RWPE1 (cell line): ENCODE measurements at regions not wholly inside any gene's neighbourhood (a gene's known extent, or its start where the extent isn't known, plus 50 kb on each side); places are given as distances from the start of the nearest gene placed in this dataset.
A peak's percentile ranks its signal among the peaks of the same experiment; 100 is the strongest.

Experiments used
- CTCF ChIA-PET: fragments of 350-600 bp; sonication (Branson Sonifier 250); formaldehyde crosslinking; extraction: SDS; loops from one replicate; lab custom pipeline; 2021; lab: Yijun Ruan, JAX
- POLR2A ChIA-PET: fragments of 400-600 bp; formaldehyde crosslinking; extraction: SDS; loops from one replicate; lab custom pipeline; 2020; ENCODE audit warnings: antibody characterized with exemption; ENCODE audit not compliant: low non-redundant PET; lab: Yijun Ruan, JAX
- DNase-seq: peaks from one replicate; pipeline ENCODE4 v3.0.0; 2012; ENCODE audit warnings: low spot score
- H3K27ac ChIP-seq: fragments of 450-650 bp; 2 replicates; pipeline ENCODE4 v1.5.1; 2017
- CTCF ChIP-seq: fragments of 450-650 bp; conservative IDR thresholded peaks from 2 replicates; pipeline ENCODE4 v1.5.1; 2017; ENCODE audit warnings: low read depth, mild to moderate bottlenecking

- POLR2A ChIA-PET = no interaction called here
- CTCF ChIA-PET = no interaction called here
- no peak for TF ChIP-seq CTCF
- H3K27ac ChIP-seq = no peak overlapping the region
- no peak for DNase-seq
Measured at GRCh38 chr12:87794854-87795253, 234.3 kb downstream of the C12orf50 start.

- no peak overlapping the region for H3K27ac ChIP-seq
- TF ChIP-seq CTCF = no peak
- no peak for DNase-seq
- CTCF ChIA-PET = no interaction called here
- POLR2A ChIA-PET = no interaction called here
Measured at GRCh38 chr12:87793131-87793530, 236.1 kb downstream of the C12orf50 start.

- POLR2A ChIA-PET = no interaction called here
- TF ChIP-seq CTCF = no peak
- CTCF ChIA-PET = no interaction called here
- DNase-seq = no peak
- H3K27ac ChIP-seq = no peak overlapping the region
Measured at GRCh38 chr12:87784350-87784749, 244.9 kb downstream of the C12orf50 start.

GRCh38 chr12:87783467-87783866, 245.7 kb downstream of the C12orf50 start:
- ChIA-PET CTCF (interaction anchor here (0.6 kb wide), 1 partner anchor 973 kb away, joined by 5 read pairs; no protein-coding TSS in a partner anchor), POLR2A (no interaction called here)
- no peak overlapping the region for H3K27ac ChIP-seq
- no peak for DNase-seq
- no peak for TF ChIP-seq CTCF

GRCh38 chr12:87782838-87783237, 246.4 kb downstream of the C12orf50 start:
- TF ChIP-seq CTCF = no peak
- H3K27ac ChIP-seq = no peak overlapping the region
- ChIA-PET CTCF (no interaction called here), POLR2A (no interaction called here)
- no peak for DNase-seq

GRCh38 chr12:87779858-87780498, 249.2 kb downstream of the C12orf50 start:
- ChIA-PET CTCF (no interaction called here), POLR2A (no interaction called here)
- H3K27ac ChIP-seq = peak overlapping the region; percentile 7; the same call in 1 of the 2 replicates
- TF ChIP-seq CTCF = no peak
- DNase-seq = no peak
